ENCODE measurements at regions not wholly inside any gene's neighbourhood (a gene's known extent, or its start where the extent isn't known, plus 50 kb on each side); places are given as distances from the start of the nearest gene placed in this dataset.
"Not testable (repeated sequence)": the region's sequence is repeated elsewhere in the genome, so short reads cannot be mapped to it uniquely, and the experiment has no call there.

DNA sequence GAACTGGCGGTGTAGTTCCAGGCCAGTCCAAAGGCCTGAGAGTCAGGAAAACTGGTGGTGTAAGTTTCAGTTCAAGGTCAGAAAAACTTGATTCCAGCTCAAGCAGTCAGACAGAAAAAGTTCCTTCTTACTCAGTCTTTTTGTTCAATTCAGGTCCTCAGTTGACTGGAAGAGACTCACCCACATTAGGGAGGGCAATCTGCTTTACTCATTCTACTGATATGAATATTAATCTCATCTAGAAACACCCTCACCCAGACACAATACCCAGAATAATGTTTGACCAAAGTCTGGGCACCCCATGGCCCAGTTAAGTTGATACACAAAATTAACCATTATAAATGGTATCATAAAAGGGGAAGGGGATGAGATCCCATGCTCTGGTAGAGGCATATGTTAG, 50.1 kb upstream of the LTA4H start:
- DNase-seq (ENCODE audit: low spot score): no peak

DNA sequence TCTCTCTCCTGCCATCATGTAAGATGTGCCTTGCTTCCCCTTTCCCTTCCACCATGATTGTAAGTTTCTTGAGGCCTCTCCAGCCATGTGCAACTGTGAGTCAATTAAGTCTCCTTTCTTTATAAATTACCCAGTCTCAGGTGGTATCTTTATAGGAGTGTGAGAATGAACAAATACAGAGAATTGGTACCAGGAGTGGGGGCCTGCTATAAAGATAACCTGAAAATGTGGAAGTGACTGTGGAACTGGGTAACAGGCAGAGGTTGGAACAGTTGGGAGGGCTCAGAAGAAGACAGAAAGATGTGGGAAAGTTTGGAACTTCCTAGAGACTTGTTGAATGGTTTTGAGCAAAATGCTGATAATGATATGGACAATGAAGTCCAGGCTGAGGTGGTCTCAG, 50.8 kb upstream of the LTA4H start:
- not testable (repeated sequence) for DNase-seq (ENCODE audit: low spot score)

GRCh38 chr12:96091833-96092232, 56.4 kb upstream of the LTA4H start:
- DNase-seq (ENCODE audit: low spot score): no peak

DNA sequence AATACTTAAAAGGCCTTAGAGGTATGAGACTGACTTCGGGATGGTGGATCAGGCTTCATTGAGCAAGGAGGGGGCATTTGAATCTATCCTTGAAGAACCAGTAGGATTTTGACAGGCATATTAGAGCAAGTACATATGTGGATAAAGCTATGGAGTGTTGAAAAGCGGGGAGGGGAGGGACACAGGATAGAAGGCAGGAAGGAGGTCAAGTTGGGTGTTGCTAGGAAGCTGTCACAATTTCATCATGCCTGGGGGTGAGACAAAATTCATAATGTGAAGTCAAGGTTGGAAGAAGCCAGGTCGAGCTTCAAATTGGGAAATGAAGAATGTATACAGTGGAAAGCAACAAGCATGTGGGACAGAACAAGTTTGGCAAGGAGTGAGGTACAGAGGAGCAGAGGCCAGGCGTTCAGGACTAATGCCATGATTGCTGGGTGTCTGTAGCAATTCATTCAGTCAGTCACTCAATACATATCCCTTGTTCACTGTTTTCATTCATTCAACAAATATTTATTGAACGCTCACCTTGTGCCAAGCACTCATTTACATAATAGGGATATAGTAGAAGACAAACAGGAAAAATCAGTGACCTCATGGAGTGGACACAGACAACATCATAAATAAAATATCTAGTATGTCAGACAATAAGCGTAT, 58.3 kb upstream of the LTA4H start:
- DNase-seq (ENCODE audit: low spot score): no peak

GRCh38 chr12:96094201-96094600, 58.8 kb upstream of the LTA4H start:
- DNase-seq (ENCODE audit: low spot score): no peak

- no peak for DNase-seq (ENCODE audit: low spot score)
These were observed 63.2 kb upstream of the LTA4H start for GRCh38 chr12:96098631-96099030.

- no peak for DNase-seq (ENCODE audit: low spot score)
These were observed 64.0 kb upstream of the LTA4H start for GRCh38 chr12:96099421-96099820.

- DNase-seq (ENCODE audit: low spot score): no peak
These were observed 64.6 kb upstream of the LTA4H start for GRCh38 chr12:96099986-96100385.

DNA sequence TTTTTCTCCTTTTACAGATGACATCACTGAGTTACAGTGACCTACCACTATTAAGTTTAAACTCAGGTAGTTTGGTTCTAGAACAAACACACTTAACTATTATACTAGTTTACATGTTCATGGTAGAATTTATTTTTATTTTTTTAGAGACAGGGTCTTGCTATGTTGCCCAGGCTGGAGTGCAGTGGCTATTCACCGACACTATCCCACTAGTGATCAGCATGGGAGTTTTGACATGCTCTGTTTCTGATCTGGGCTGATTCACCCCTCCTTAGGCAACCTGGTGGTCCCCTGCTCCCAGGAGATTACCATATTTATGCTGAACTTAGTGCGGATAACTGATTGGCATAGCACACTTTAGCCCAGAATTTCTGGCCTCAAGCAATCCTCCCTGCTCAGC, 66.4 kb upstream of the LTA4H start:
- no peak for DNase-seq (ENCODE audit: low spot score)

- DNase-seq (ENCODE audit: low spot score): no peak
These were observed 67.8 kb upstream of the LTA4H start for GRCh38 chr12:96103067-96103644.

GRCh38 chr12:96104566-96104965, 69.2 kb upstream of the LTA4H start:
- DNase-seq (ENCODE audit: low spot score): no peak

GRCh38 chr12:96106137-96106536, 70.8 kb upstream of the LTA4H start:
- no peak for DNase-seq (ENCODE audit: low spot score)

DNA sequence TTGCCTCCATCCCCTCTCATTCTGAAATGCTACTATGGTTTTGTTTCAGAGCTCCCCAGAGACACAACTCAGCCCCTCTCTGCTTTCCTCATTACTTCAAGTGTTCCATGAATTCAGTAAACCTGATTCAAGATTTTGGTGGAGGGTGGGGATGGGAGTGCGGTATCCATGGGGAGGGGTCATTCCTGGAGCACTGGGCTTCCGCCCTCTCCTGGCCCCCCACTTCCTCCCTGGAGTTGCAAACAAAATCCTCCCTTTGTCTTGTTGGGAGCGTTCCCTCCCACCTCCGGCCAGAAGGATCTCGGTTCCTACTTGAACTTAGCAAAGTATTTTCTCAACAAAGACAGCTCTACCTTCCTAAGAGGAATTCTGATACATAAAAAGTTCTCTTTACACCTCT, 71.8 kb upstream of the LTA4H start:
- DNase-seq (ENCODE audit: low spot score): no peak

DNA sequence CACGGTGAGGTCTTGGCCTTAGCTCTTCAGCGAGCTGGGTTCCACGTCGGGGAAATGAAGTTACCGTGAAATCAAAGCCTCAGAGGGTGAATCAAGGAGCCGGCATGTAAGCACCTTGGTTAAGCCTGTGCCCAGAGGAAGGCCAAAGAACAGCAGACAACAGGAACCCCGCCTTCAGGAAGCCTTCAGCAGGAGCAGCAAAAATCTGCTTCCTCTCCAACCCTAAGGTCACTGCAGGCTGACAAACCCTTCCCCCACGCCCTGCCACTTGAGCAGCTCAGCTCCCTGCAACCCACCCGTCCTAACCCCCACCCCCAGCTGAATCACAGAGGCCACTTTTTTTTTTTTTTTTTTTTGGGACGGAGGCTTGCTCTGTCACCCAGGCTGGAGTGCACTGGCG, 72.9 kb upstream of the LTA4H start:
- peak; percentile 43 for DNase-seq (ENCODE audit: low spot score)

GRCh38 chr12:96108941-96109340, 73.6 kb upstream of the LTA4H start:
- not testable (repeated sequence) for DNase-seq (ENCODE audit: low spot score)

- no peak for DNase-seq (ENCODE audit: low spot score)
These were observed 77.3 kb upstream of the LTA4H start for GRCh38 chr12:96112733-96113132.

- no peak for DNase-seq (ENCODE audit: low spot score)
These were observed 76.7 kb upstream of the ELK3 start for GRCh38 chr12:96117460-96117859.

- no peak for DNase-seq (ENCODE audit: low spot score)
These were observed 73.6 kb upstream of the ELK3 start for GRCh38 chr12:96120359-96121100.

- DNase-seq (ENCODE audit: low spot score): no peak
These were observed 72.9 kb upstream of the ELK3 start for GRCh38 chr12:96121271-96121711.

- not testable (repeated sequence) for DNase-seq (ENCODE audit: low spot score)
These were observed 65.9 kb upstream of the ELK3 start for GRCh38 chr12:96128292-96128691.

GRCh38 chr12:96130396-96131059, 63.6 kb upstream of the ELK3 start:
- no peak for DNase-seq (ENCODE audit: low spot score)

DNA sequence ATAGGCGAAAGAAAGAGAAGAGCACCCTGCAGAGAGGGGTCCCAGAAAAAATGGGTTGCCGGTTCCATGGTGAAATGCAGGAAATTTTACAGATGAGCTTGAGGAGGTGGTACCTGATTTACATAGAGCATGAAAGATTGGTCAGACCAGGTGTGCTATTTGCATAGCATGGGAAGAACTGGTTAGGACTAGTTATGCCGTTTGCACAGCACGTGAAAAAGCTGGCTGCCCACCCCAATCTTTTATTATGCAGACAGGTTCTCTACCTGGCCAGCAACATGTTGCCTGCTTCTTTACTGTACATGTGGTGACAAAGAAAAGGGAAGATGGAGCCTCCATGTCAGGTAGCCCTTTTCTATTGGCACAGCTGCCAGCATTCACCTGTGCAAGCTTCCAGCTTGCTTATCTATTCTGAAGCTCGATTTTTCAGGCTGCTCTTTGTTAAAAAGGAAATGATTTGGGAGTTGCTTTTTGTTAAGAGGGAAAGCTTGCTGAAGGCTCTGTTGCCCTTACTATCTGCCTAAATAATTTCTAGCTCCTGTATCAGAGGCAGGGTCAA, 62.9 kb upstream of the ELK3 start:
- DNase-seq (ENCODE audit: low spot score): no peak

- no peak for DNase-seq (ENCODE audit: low spot score)
These were observed 61.4 kb upstream of the ELK3 start for GRCh38 chr12:96132819-96133218.

Measured in CD4-positive, alpha-beta T cell treated with Interleukin-15 for 4 hours (primary cell).